ENCODE measurements at regions not wholly inside any gene's neighbourhood (a gene's known extent, or its start where the extent isn't known, plus 50 kb on each side); places are given as distances from the start of the nearest gene placed in this dataset.

- no peak overlapping the region for H3K4me3 ChIP-seq (ENCODE audit: low read depth in 2 of 2, low read length in 2 of 2)
- H3K4me1 ChIP-seq (ENCODE audit: control insufficient read depth, insufficient read depth, low read length), result no peaks in the 10 kb centered on the region
- H3K27me3 ChIP-seq (ENCODE audit: control insufficient read depth, insufficient read depth, low read length), result no peaks in the 10 kb centered on the region
- H3K36me3 ChIP-seq (ENCODE audit: control insufficient read depth, insufficient read depth, low read length), result no peaks in the 10 kb centered on the region
- TF ChIP-seq REST (IDR thresholded peaks at IDR 0.05; ENCODE audit: insufficient read depth in 1 of 2, low read depth in 2 of 2, low read length in 1 of 2) (no peak), CTCF (IDR thresholded peaks at IDR 0.05) (no peak), TCF7L2 (IDR thresholded peaks at IDR 0.05; ENCODE audit: low read depth, low read length) (no peak), POLR2AphosphoS5 (IDR thresholded peaks at IDR 0.05; ENCODE audit: low read depth, low read length) (no peak), SIN3A (IDR thresholded peaks at IDR 0.05; ENCODE audit: borderline replicate concordance, insufficient read depth, low read depth, low read length) (no peak)
- ATAC-seq, result no peak
- H3K9me3 ChIP-seq (ENCODE audit: control insufficient read depth, insufficient read depth, low read depth, low read length), result no peaks in the 10 kb centered on the region
- BruUV-seq (replicated peaks), result no TSS peak
- intact Hi-C loops (cut with micrococcal nuclease; ENCODE audit: unreplicated experiment) (no loop called here), in situ Hi-C loops (cut with HindIII; ENCODE audit: low pct_unique_long_range_greater_than_20kb, low sequenced_read_pairs) (no loop called here)
- DNase-seq (ENCODE audit: low read depth, low spot score), result no peak
- no peak overlapping the region for H3K27ac ChIP-seq (ENCODE audit: low read length)
- CTCF ChIA-PET, result interaction anchor here (0.8 kb wide), 1 partner anchor 19 kb away, joined by 4 read pairs; no protein-coding TSS in a partner anchor
- POLR2A ChIA-PET, result interaction anchor here (0.7 kb wide), 1 partner anchor 34 kb away, joined by 10 read pairs; no protein-coding TSS in a partner anchor
Measured at GRCh38 chr7:98705626-98706025, 88.5 kb downstream of the NPTX2 start.

GRCh38 chr7:98707076-98707475 lies 90.0 kb downstream of the NPTX2 start:
- CTCF ChIA-PET, result interaction anchor here (0.6 kb wide), 1 partner anchor 443 kb away, joined by 3 read pairs; no protein-coding TSS in a partner anchor
- Histone ChIP-seq H3K4me1 (ENCODE audit: control insufficient read depth, insufficient read depth, low read length) (no peaks in the 10 kb centered on the region), H3K4me3 (ENCODE audit: low read depth in 2 of 2, low read length in 2 of 2) (no peak overlapping the region), H3K36me3 (ENCODE audit: control insufficient read depth, insufficient read depth, low read length) (no peaks in the 10 kb centered on the region), H3K27me3 (ENCODE audit: control insufficient read depth, insufficient read depth, low read length) (no peaks in the 10 kb centered on the region), H3K27ac (ENCODE audit: low read length) (no peak overlapping the region), H3K9me3 (ENCODE audit: control insufficient read depth, insufficient read depth, low read depth, low read length) (no peaks in the 10 kb centered on the region)
- no peak for TF ChIP-seq CTCF (IDR thresholded peaks at IDR 0.05)
- no peak for TF ChIP-seq TCF7L2 (IDR thresholded peaks at IDR 0.05; ENCODE audit: low read depth, low read length)
- TF ChIP-seq POLR2AphosphoS5 (IDR thresholded peaks at IDR 0.05; ENCODE audit: low read depth, low read length), result no peak
- TF ChIP-seq REST (IDR thresholded peaks at IDR 0.05; ENCODE audit: insufficient read depth in 1 of 2, low read depth in 2 of 2, low read length in 1 of 2), result no peak
- POLR2A ChIA-PET, result no interaction called here
- in situ Hi-C loops (cut with HindIII; ENCODE audit: low pct_unique_long_range_greater_than_20kb, low sequenced_read_pairs), result no loop called here
- BruUV-seq (replicated peaks), result no TSS peak
- DNase-seq (ENCODE audit: low read depth, low spot score) (no peak), ATAC-seq (no peak)
- intact Hi-C loops (cut with micrococcal nuclease; ENCODE audit: unreplicated experiment), result no loop called here
